HepG2 (cell line): ENCODE measurements at regions not wholly inside any gene's neighbourhood (a gene's known extent, or its start where the extent isn't known, plus 50 kb on each side); places are given as distances from the start of the nearest gene placed in this dataset.

Experiments used
- ATAC-seq: fragments of 200-7000 bp; cut with Tn5 transposase; 3 replicates; pipeline ENCODE4 v1.9.1; 2020; ENCODE audit warnings: mild to moderate bottlenecking, moderate library complexity
- BruUV-seq: library from RNA; stranded (reverse); fragments of 400-500 nt; replicated peaks from 2 replicates; lab custom pipeline; 2021; lab: Mats Ljungman, UMichigan
- CTCF ChIA-PET: fragments of 300-600 bp; formaldehyde crosslinking; extraction: SDS; loops from one replicate; lab custom pipeline; 2021; ENCODE audit warnings: low total read pairs, inconsistent platforms, low intra/inter-chr PET ratio; lab: Yijun Ruan, JAX
- POLR2A ChIA-PET: fragments of 350-600 bp; sonication (Branson Sonifier 250); formaldehyde crosslinking; loops from one replicate; lab custom pipeline; 2020; ENCODE audit warnings: antibody characterized with exemption, inconsistent platforms; lab: Yijun Ruan, JAX
- DNase-seq: peaks from one replicate; pipeline ENCODE4 v3.0.0-alpha.2; 2015; ENCODE audit warnings: low spot score
- FAIRE-seq: peaks from 3 replicates; lab custom pipeline; 2011; peaks lifted over from hg19 to GRCh38; lab: Jason Lieb, UNC
- H2AFZ ChIP-seq: one replicate; pipeline ENCODE4 v1.6.1; 2011; ENCODE audit warnings: low read length, inconsistent platforms
- H3K27ac ChIP-seq: fragments of 300-600 bp; 3 replicates; pipeline ENCODE4 v1.8.0; 2011; ENCODE audit warnings: mixed run types, mild to moderate bottlenecking, mixed read lengths, low read length, inconsistent platforms; ENCODE audit not compliant: insufficient read depth; ENCODE audit errors: extremely low read length
- H3K27me3 ChIP-seq, 2 experiments: fragments of 200-600 bp in 1 of 2; 2 replicates in 1 of 2; 3 replicates in 1 of 2; pipeline versions ENCODE4 v1.6.0 to v1.8.0; 2011; ENCODE audit warnings: low read length in 2 of 2, mild to moderate bottlenecking in 2 of 2, moderate library complexity in 2 of 2, inconsistent platforms in 1 of 2; ENCODE audit not compliant: insufficient read depth in 2 of 2, control insufficient read depth in 1 of 2
- H3K36me3 ChIP-seq, 2 experiments: fragments of 200-600 bp in 1 of 2; replicated peaks in 1 of 2; 2 replicates in 1 of 2; 3 replicates in 1 of 2; pipeline versions ENCODE4 v1.5.1 to v1.8.0; 2011; ENCODE audit warnings: low read length in 2 of 2, inconsistent platforms in 1 of 2; ENCODE audit not compliant: insufficient read depth in 2 of 2, control insufficient read depth in 1 of 2
- H3K4me1 ChIP-seq: 2 replicates; pipeline ENCODE4 v1.5.1; 2012; ENCODE audit warnings: low read length, inconsistent platforms; ENCODE audit not compliant: insufficient read depth
- H3K4me2 ChIP-seq: 2 replicates; pipeline ENCODE4 v1.6.0; 2011; ENCODE audit warnings: low read depth, low read length, inconsistent platforms
- H3K4me3 ChIP-seq, 3 experiments: fragments of 200-600 bp in 1 of 3; sonication (generic), shearing (Covaris generic) in 1 of 3; replicated peaks in 1 of 3; 2 replicates each; pipeline ENCODE4 v1.5.1; 2011 to 2016; ENCODE audit warnings: low read length in 3 of 3, inconsistent platforms in 2 of 3, low read depth in 2 of 3, mild to moderate bottlenecking in 2 of 3, control low read depth in 1 of 3, mixed read lengths in 1 of 3; ENCODE audit not compliant: insufficient read depth in 1 of 3
- H3K79me2 ChIP-seq: one replicate; pipeline ENCODE4 v1.6.1; 2011; ENCODE audit warnings: low read length, inconsistent platforms; ENCODE audit not compliant: insufficient read depth
- H3K9ac ChIP-seq: 2 replicates; pipeline ENCODE4 v1.6.0; 2011; ENCODE audit warnings: mild to moderate bottlenecking, low read depth, low read length, inconsistent platforms; ENCODE audit not compliant: insufficient read depth
- H3K9me3 ChIP-seq: 2 replicates; pipeline ENCODE4 v1.5.1; 2012; ENCODE audit warnings: mild to moderate bottlenecking, low read length
- H4K20me1 ChIP-seq: 2 replicates; pipeline ENCODE4 v1.6.0; 2011; ENCODE audit warnings: inconsistent platforms, mild to moderate bottlenecking, low read length, moderate library complexity; ENCODE audit not compliant: insufficient read depth
- FOXA3 ChIP-seq: IDR thresholded peaks from 2 replicates; pipeline ENCODE4 v1.6.1; 2016; ENCODE audit warnings: missing genetic modification reagents, missing compliant biosample characterization
- HNF4G ChIP-seq, 2 experiments: sonication (generic) in 1 of 2; formaldehyde crosslinking in 1 of 2; IDR thresholded peaks; 2 replicates each; pipeline versions ENCODE4 v1.4.0 to v1.6.1; 2011 to 2020; ENCODE audit warnings: borderline replicate concordance in 2 of 2, low read depth in 2 of 2, mild to moderate bottlenecking in 2 of 2, low read length in 1 of 2, missing genetic modification reagents in 1 of 2, moderate library complexity in 1 of 2
- KAT8 ChIP-seq: IDR thresholded peaks from 2 replicates; pipeline ENCODE4 v1.6.1; 2016; ENCODE audit warnings: missing genetic modification reagents, missing compliant biosample characterization
- NAIF1 ChIP-seq: sonication (generic); formaldehyde crosslinking; IDR thresholded peaks from 2 replicates; pipeline ENCODE4 v1.5.0; 2020; ENCODE audit warnings: mild to moderate bottlenecking, missing genetic modification reagents, borderline replicate concordance
- REPIN1 ChIP-seq: sonication (generic); formaldehyde crosslinking; IDR thresholded peaks from 2 replicates; pipeline ENCODE4 v1.8.0; 2022; ENCODE audit warnings: missing genetic modification reagents, low read depth, mild to moderate bottlenecking, borderline replicate concordance
- SP4 ChIP-seq: sonication (generic); formaldehyde crosslinking; IDR thresholded peaks from 2 replicates; pipeline ENCODE4 v1.8.1; 2023; ENCODE audit warnings: mild to moderate bottlenecking, missing genetic modification reagents
- ZNF3 ChIP-seq: IDR thresholded peaks from 2 replicates; pipeline ENCODE4 v1.7.0; 2017; ENCODE audit warnings: inconsistent platforms
- ZNF430 ChIP-seq: sonication (generic); formaldehyde crosslinking; IDR thresholded peaks from 2 replicates; pipeline ENCODE4 v1.9.0; 2021; ENCODE audit warnings: mild to moderate bottlenecking, missing genetic modification reagents
- ZNF530 ChIP-seq: sonication (generic); formaldehyde crosslinking; IDR thresholded peaks from 2 replicates; pipeline ENCODE4 v1.5.0; 2020; ENCODE audit warnings: low read depth, mild to moderate bottlenecking, missing genetic modification reagents
- ZNF577 ChIP-seq: sonication (generic); formaldehyde crosslinking; IDR thresholded peaks from 2 replicates; pipeline ENCODE4 v1.4.0; 2020; ENCODE audit warnings: mild to moderate bottlenecking, low read depth, missing genetic modification reagents, borderline replicate concordance
- ZSCAN9 ChIP-seq: IDR thresholded peaks from 2 replicates; pipeline ENCODE4 v1.6.1; 2016; ENCODE audit warnings: borderline replicate concordance
- WGBS: methylation state at CpG from one replicate; pipeline ENCODE4 v1.1.6; 2017; ENCODE audit warnings: low lambda C conversion rate; 5-methylcytosine and 5-hydroxymethylcytosine counted together
- in situ Hi-C: cut with HindIII; loops from 2 replicates; pipeline ENCODE4 v1.10.0; 2017; ENCODE audit warnings: low pct_unique_long_range_greater_than_20kb; ENCODE audit not compliant: extremely low pct_ligation_motif_present
- intact Hi-C: fragments of 100-400 bp; cut with micrococcal nuclease; formaldehyde crosslinking; loops from one replicate; pipeline ENCODE4 v1.10.0; 2022; ENCODE audit not compliant: unreplicated experiment
- TF ChIP-seq, protein P1 (sequence below): sonication (generic); formaldehyde crosslinking; IDR thresholded peaks from 2 replicates; pipeline ENCODE4 v1.4.0; 2020; ENCODE audit warnings: missing genetic modification reagents
- TF ChIP-seq, protein P2 (sequence below): sonication (generic); formaldehyde crosslinking; IDR thresholded peaks from 2 replicates; pipeline ENCODE4 v1.9.0; 2021; ENCODE audit warnings: mild to moderate bottlenecking, missing genetic modification reagents

DNA sequence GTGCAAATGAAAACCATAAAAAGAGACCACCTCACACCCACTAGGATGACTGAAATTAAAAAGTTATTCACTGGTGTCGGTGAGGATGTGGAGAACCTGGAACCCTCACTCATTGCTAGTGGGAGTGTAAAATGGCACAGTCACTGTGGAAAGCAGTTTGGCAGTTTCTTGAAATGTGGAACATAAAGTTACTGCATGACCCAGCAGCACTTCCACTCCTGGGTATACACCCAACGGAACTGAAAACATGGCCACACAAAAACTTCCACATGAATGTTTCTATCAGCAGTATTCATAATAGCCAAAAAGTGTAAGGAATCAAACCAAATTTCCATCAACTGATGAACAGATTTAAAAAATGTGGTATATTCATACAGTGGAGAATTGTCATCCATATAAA, 65.1 kb upstream of the SLC66A3 start:
- ATAC-seq (no peak), FAIRE-seq (no peak), DNase-seq (no peak)
- Histone ChIP-seq H3K9me3 (no peaks in the 10 kb centered on the region), H3K36me3 (no peaks in the 10 kb centered on the region), H3K79me2 (no peaks in the 10 kb centered on the region), H4K20me1 (no peaks in the 10 kb centered on the region), H3K9ac (no peak overlapping the region), H3K27ac (no peak overlapping the region), H2AFZ (no peak overlapping the region), H3K4me3 (no peak overlapping the region), H3K4me2 (no peak overlapping the region), H3K27me3 (peaks cover 0 to 9% of the 10 kb centered on the region in 2 experiments; a peak in 2 of 5 replicates), H3K4me1 (no peaks in the 10 kb centered on the region)
- in situ Hi-C loops (no loop called here), intact Hi-C loops (no loop called here)
- no TSS peak for BruUV-seq
- 13% methylated on average over 2 of the region's 2 CpGs for WGBS
- POLR2A ChIA-PET = no interaction called here
- CTCF ChIA-PET = no interaction called here
- no peak for TF ChIP-seq ZNF430 (CRISPR knock-in tag)
- TF ChIP-seq KAT8 = no peak
- no peak for TF ChIP-seq NAIF1
- no peak for TF ChIP-seq HNF4G (IDR thresholded peaks at IDR 0.05; ENCODE audit: borderline replicate concordance, low read depth, low read length)
- no peak for TF ChIP-seq HNF4G (CRISPR knock-in tag; IDR thresholded peaks at IDR 0.05; ENCODE audit: borderline replicate concordance, low read depth)
- TF ChIP-seq ZNF3 (CRISPR knock-in tag) = no peak
- TF ChIP-seq REPIN1 (CRISPR knock-in tag) = no peak
- TF ChIP-seq, protein P1, sequence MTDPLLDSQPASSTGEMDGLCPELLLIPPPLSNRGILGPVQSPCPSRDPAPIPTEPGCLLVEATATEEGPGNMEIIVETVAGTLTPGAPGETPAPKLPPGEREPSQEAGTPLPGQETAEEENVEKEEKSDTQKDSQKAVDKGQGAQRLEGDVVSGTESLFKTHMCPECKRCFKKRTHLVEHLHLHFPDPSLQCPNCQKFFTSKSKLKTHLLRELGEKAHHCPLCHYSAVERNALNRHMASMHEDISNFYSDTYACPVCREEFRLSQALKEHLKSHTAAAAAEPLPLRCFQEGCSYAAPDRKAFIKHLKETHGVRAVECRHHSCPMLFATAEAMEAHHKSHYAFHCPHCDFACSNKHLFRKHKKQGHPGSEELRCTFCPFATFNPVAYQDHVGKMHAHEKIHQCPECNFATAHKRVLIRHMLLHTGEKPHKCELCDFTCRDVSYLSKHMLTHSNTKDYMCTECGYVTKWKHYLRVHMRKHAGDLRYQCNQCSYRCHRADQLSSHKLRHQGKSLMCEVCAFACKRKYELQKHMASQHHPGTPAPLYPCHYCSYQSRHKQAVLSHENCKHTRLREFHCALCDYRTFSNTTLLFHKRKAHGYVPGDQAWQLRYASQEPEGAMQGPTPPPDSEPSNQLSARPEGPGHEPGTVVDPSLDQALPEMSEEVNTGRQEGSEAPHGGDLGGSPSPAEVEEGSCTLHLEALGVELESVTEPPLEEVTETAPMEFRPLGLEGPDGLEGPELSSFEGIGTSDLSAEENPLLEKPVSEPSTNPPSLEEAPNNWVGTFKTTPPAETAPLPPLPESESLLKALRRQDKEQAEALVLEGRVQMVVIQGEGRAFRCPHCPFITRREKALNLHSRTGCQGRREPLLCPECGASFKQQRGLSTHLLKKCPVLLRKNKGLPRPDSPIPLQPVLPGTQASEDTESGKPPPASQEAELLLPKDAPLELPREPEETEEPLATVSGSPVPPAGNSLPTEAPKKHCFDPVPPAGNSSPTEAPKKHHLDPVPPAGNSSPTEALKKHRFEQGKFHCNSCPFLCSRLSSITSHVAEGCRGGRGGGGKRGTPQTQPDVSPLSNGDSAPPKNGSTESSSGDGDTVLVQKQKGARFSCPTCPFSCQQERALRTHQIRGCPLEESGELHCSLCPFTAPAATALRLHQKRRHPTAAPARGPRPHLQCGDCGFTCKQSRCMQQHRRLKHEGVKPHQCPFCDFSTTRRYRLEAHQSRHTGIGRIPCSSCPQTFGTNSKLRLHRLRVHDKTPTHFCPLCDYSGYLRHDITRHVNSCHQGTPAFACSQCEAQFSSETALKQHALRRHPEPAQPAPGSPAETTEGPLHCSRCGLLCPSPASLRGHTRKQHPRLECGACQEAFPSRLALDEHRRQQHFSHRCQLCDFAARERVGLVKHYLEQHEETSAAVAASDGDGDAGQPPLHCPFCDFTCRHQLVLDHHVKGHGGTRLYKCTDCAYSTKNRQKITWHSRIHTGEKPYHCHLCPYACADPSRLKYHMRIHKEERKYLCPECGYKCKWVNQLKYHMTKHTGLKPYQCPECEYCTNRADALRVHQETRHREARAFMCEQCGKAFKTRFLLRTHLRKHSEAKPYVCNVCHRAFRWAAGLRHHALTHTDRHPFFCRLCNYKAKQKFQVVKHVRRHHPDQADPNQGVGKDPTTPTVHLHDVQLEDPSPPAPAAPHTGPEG (CRISPR knock-in tag) = no peak
- TF ChIP-seq ZSCAN9 (CRISPR knock-in tag) = no peak
- TF ChIP-seq FOXA3 (CRISPR knock-in tag) = no peak
- TF ChIP-seq, protein P2, sequence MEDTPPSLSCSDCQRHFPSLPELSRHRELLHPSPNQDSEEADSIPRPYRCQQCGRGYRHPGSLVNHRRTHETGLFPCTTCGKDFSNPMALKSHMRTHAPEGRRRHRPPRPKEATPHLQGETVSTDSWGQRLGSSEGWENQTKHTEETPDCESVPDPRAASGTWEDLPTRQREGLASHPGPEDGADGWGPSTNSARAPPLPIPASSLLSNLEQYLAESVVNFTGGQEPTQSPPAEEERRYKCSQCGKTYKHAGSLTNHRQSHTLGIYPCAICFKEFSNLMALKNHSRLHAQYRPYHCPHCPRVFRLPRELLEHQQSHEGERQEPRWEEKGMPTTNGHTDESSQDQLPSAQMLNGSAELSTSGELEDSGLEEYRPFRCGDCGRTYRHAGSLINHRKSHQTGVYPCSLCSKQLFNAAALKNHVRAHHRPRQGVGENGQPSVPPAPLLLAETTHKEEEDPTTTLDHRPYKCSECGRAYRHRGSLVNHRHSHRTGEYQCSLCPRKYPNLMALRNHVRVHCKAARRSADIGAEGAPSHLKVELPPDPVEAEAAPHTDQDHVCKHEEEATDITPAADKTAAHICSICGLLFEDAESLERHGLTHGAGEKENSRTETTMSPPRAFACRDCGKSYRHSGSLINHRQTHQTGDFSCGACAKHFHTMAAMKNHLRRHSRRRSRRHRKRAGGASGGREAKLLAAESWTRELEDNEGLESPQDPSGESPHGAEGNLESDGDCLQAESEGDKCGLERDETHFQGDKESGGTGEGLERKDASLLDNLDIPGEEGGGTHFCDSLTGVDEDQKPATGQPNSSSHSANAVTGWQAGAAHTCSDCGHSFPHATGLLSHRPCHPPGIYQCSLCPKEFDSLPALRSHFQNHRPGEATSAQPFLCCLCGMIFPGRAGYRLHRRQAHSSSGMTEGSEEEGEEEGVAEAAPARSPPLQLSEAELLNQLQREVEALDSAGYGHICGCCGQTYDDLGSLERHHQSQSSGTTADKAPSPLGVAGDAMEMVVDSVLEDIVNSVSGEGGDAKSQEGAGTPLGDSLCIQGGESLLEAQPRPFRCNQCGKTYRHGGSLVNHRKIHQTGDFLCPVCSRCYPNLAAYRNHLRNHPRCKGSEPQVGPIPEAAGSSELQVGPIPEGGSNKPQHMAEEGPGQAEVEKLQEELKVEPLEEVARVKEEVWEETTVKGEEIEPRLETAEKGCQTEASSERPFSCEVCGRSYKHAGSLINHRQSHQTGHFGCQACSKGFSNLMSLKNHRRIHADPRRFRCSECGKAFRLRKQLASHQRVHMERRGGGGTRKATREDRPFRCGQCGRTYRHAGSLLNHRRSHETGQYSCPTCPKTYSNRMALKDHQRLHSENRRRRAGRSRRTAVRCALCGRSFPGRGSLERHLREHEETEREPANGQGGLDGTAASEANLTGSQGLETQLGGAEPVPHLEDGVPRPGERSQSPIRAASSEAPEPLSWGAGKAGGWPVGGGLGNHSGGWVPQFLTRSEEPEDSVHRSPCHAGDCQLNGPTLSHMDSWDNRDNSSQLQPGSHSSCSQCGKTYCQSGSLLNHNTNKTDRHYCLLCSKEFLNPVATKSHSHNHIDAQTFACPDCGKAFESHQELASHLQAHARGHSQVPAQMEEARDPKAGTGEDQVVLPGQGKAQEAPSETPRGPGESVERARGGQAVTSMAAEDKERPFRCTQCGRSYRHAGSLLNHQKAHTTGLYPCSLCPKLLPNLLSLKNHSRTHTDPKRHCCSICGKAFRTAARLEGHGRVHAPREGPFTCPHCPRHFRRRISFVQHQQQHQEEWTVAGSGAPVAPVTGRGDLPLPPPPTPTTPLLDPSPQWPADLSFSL (CRISPR knock-in tag) = no peak
- no peak for TF ChIP-seq ZNF530 (CRISPR knock-in tag)
- no peak for TF ChIP-seq ZNF577 (CRISPR knock-in tag)
- no peak for TF ChIP-seq SP4 (CRISPR knock-in tag)
